Suprapubic skin (tissue), 3 donors: ENCODE measurements at regions not wholly inside any gene's neighbourhood (a gene's known extent, or its start where the extent isn't known, plus 50 kb on each side); places are given as distances from the start of the nearest gene placed in this dataset.

Experiments
- CTCF ChIP-seq, 2 donors: fragments of 200-600 bp in 1 of 2; fragments of 450-650 bp in 1 of 2; sonication (generic) in 1 of 2; IDR thresholded peaks; one replicate each; pipeline ENCODE4 v1.5.1; 2016 to 2019; ENCODE audit warnings: antibody characterized with exemption in 2 of 2, mild to moderate bottlenecking in 1 of 2, moderate library complexity in 1 of 2
- EP300 ChIP-seq: sonication (generic); formaldehyde crosslinking; IDR thresholded peaks from one replicate; pipeline ENCODE4 v1.6.1; 2017; ENCODE audit warnings: antibody characterized with exemption
- POLR2A ChIP-seq, 2 donors: fragments of 450-650 bp; IDR thresholded peaks; one replicate each; pipeline ENCODE4 v1.6.1; 2017; ENCODE audit warnings: antibody characterized with exemption in 2 of 2, mild to moderate bottlenecking in 2 of 2, moderate library complexity in 2 of 2

- TF ChIP-seq CTCF (IDR thresholded peaks at IDR 0.05) (no peak), POLR2A (IDR thresholded peaks at IDR 0.05) (no peak), EP300 (no peak)
Observed at GRCh38 chrX:121254336-121254735, 206.9 kb downstream of the GLUD2 start.
